ES-I3 (cell line): ENCODE measurements at regions not wholly inside any gene's neighbourhood (a gene's known extent, or its start where the extent isn't known, plus 50 kb on each side); places are given as distances from the start of the nearest gene placed in this dataset.

ENCODE experiments used
- H3K36me3 ChIP-seq: 2 replicates; pipeline ENCODE4 v1.6.1; 2013; ENCODE audit warnings: mild to moderate bottlenecking, low read length, control low read depth, moderate library complexity; ENCODE audit not compliant: insufficient read depth
- H3K4me1 ChIP-seq: 2 replicates; pipeline ENCODE4 v1.6.1; 2013; ENCODE audit warnings: mild to moderate bottlenecking, control low read depth, low read length; ENCODE audit not compliant: insufficient read depth
- H3K9ac ChIP-seq: 2 replicates; pipeline ENCODE4 v1.6.1; 2013; ENCODE audit warnings: low read depth, mild to moderate bottlenecking, low read length, moderate library complexity
- H3K9me3 ChIP-seq: 2 replicates; pipeline ENCODE4 v1.6.1; 2013; ENCODE audit warnings: mild to moderate bottlenecking, low read length, moderate library complexity; ENCODE audit not compliant: control insufficient read depth, insufficient read depth

DNA sequence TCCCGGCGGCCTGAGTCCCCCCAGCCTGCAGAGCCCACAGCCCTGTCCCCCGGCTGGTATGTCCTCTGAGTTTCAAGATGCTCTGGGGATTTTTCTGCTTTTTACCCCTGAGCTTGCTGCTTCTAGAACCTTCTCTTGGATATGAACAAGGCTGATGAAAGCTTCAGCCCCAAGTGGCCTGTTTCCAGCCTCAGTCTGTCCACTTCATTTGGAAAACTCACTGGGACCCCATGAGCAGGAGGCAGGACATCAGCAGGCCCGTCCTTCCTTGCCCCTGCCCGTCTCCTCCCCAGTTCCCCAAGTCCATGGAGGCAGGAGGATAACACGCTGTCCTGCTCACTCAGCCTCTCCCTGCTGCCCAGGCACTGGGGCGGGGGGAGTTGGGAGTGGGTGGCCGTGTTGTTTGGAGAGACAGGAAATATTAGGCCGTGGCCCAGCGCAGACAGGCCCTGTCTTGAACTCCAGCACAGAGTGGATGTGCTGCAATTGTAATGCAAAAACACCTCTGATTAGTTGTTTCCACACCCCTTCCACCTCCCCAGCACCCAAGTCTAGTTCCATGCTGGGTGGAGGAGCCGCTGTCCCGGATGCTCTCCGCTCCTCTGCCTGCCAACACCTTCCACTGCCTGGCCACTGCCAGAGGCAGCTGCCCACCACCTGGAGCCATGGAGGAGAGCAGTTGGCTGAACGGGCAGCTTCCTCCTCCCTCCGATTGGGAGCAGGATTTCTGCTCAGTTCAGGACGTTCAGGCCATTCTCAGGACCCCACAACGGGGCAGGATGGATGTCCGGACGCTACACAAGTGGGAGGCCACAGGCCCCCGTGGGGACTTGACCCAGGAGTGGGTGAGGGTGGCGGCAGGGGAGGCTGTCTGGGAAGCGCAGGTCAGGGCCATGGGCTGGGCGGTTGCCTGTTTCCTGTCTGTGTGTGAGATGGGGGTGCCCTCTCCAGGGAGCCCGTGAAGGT, 216.9 kb upstream of the GSE1 start:
- H3K4me1 ChIP-seq: peaks cover 24% of the 10 kb centered on the region
- no peaks in the 10 kb centered on the region for H3K9me3 ChIP-seq
- no peaks in the 10 kb centered on the region for H3K36me3 ChIP-seq
- no peak overlapping the region for H3K9ac ChIP-seq

DNA sequence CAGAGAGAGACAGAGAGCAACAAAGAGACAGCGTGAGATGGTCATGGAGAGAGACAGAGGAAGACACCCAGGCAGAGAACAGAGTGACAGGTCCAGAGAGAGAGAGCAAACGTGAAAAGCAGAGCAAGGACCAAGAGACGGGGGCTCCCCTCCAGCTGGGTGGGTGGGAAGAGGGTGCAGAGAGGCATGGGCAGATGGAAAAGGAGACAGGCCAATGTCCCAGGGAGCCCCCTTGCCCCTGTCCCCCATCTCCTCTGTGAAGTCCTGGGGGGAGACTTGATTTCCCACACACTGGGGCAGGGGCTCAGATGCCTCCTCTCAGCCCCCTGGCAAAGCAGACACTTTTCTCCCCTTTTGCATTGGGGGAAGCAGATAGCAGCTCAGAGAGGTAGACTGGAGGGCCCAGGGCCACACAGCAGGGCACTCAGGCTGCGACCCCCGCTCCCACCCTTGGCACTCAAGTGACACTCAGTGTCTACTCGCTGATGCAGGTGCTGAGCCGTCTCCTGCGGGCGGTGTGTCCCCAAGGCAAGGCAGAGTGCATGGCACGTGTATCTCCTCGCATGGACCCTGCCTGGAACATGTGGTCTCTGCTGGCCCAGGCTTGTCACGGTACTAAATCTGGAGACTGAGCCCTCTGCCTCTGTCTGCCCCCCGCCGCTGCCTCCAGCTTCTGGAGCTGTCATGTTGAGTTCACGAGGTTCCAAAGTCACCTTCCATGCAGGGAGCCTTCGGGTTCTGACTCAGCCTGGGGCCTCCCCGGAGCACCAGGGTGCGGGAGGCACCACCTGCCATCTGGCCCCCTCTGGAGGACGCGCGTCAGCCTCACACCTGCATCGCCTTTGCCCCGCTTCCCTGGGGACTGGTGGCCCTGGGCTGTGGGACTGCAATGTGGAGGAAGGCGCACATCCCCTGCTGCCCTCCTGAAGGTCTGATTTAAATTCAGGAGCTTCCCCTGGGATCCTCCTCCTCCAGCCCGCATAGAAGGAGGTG, 215.9 kb upstream of the GSE1 start:
- Histone ChIP-seq H3K4me1 (peaks cover 24% of the 10 kb centered on the region), H3K9ac (no peak overlapping the region), H3K36me3 (no peaks in the 10 kb centered on the region), H3K9me3 (no peaks in the 10 kb centered on the region)

DNA sequence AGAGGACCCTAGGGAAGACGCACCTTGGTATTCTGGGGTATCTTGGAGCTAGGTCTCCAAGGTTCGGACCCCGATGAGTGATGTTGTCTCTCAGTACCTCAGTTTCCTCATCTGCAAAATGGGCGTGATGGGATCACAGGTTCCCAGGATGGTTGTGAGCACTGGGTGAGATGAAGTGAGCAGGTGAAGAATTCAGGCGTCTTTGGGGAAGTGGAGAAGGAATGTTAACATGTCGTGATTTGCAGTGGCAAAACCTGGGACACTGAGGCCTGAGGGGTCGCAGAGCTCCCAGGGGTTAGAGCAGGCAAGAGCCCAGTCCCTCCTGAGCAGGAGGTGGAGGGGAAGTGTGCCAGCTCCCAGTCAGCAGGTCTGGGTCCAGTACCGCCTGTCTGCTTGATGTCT, 215.1 kb upstream of the GSE1 start:
- H3K4me1 ChIP-seq: peaks cover 30% of the 10 kb centered on the region
- no peaks in the 10 kb centered on the region for H3K36me3 ChIP-seq
- H3K9me3 ChIP-seq: no peaks in the 10 kb centered on the region
- no peak overlapping the region for H3K9ac ChIP-seq

DNA sequence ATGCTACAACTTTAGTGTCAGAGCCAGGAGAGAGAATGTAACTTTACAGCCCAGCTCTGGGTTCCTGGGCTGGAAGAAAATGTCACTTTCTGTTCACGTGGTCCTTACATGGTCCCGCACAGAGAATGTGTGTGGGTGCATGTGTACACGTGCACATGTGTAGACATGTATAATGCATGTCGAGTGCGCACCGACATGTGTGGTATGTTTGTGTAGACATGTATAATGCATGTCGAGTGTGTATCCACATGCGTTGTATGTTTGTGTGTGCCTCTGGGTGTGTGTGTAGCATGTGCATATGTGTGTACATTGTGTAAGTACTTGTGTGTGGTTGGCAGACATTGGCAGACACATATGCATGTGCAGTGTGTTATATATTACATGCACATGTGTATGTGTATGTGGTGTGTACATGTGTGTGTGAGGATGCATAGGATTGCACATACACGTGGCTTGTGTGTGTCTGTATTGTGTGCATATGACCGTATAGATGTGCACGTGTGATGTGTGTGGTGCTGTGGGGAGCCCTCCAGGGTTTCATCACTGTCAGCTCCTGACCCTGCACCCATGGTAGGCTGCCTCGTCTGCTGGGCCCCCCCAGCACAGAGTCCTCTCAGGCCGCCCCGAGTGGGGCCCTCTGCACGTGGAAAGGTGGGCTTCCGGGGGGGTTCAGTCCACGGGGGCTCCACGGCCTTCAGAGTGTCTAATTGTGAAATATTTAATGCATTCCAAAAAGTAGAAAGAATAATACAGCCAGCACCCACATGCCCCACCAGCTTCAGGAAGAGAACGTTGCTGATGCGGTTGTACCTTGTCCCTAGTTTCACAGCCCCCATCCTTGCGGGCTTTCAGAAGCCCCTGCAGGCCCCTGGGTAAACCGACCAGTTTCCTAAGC, 214.2 kb upstream of the GSE1 start:
- Histone ChIP-seq H3K9ac (no peak overlapping the region), H3K9me3 (no peaks in the 10 kb centered on the region), H3K36me3 (no peaks in the 10 kb centered on the region), H3K4me1 (peaks cover 33% of the 10 kb centered on the region)

DNA sequence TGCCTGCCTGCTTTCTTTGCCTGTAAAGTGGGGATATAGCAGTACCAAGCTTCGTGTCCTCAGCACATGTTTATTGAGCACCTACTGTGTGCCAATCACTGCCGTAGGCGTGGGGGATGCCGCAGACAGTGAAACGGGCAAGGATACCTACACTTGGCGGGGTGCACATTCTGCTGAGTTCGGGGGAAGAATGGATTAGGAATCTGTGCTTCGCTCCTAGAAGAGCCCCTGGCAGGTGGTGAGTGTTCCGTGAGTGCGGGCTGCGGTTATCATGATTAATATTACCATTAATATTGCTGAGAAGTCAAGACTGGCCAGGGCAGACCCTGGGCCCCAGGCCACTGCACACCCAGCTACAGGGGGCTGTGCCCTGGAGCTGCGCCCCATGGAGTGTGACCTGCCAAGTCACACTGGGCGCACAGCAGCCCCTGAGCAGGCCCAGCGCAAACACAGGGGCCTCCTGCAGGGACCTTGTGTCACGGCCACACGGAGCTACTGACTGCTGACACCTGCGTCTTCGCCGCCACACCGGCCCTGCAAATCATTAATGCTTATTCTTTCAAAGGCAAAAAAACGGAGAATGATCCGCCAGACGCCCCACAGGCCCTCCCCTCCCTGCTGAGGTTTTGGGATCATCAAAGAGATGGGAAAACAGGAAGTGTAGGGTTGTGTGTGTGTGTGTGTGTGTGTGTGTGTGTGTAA, 213.4 kb upstream of the GSE1 start:
- Histone ChIP-seq H3K4me1 (peaks cover 33% of the 10 kb centered on the region), H3K9ac (no peak overlapping the region)

DNA sequence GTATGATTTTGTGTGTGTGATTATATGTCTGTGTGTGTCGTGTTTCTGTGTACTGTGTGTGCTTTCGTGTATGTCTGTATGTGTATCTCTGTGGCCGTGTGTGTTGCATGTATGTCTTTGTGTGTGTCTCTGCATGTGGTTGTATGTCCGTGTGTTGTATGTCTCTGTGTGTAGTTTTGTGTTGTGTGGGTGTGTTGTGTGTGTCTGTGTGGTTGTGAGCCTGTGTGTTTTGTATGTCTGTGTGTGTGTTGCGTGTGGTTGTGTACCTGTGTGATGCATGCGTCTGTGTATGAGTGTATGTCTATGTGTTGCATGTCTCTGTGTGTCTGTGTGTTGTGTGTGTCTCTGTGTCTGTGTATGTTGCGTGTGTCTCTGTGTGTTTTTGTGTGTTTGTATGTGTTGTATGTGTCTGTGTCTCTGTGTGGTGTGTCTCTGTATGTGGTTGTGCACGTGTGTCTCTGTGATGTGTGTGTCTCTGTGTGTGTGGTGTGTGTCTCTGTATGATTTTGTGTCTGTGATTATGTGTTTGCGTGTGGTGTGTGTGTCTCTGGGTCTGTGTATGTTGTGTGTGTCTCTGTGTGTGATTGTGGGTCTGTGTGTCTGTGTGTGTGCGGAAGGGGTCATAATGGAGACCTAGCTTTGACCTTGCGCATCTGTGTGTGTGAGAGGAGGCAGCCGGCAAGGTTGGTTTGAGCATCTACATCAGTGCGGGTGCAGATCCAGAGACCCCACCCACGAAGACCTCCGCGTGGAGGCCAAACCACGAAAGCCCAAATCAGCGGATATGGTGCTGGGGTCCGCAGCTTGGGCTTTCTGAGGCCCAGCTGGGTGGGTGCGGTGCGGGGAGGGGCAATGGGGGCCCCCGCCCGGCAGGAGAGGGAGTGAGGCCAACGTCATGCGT, 212.6 kb upstream of the GSE1 start:
- Histone ChIP-seq H3K4me1 (peaks cover 27% of the 10 kb centered on the region), H3K36me3 (no peaks in the 10 kb centered on the region), H3K9ac (no peak overlapping the region), H3K9me3 (no peaks in the 10 kb centered on the region)

More for the DNA sequence above, 213.4 kb upstream of the GSE1 start:
- no peaks in the 10 kb centered on the region for H3K36me3 ChIP-seq
- no peaks in the 10 kb centered on the region for H3K9me3 ChIP-seq

DNA sequence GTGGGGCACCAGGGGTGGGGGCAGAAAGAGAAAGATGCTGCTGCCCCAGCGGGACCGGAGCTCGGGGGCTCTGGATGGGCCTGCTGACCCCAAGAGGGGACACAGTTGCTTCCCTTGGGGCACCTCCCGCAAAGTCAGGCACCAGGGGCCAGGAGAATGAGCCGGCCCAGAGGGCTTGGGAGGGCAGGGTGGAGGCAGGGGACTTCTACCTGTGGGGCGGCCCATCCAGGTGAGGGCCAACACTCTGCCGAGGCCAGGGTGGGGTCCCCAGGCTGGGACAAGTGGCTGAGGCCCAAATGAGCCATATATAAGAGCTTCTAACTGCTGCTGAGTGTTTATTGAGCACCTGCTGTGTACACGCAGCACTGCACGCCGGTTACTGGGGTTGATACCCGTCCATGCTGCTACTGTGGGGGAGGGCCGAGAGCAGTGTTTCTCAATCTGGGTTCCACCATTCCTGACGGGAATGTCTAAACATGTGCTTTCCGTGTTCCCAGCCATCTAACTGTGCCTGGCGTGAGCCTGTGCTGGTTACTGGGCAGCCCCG, 211.7 kb upstream of the GSE1 start:
- H3K9ac ChIP-seq: no peak overlapping the region
- H3K9me3 ChIP-seq: no peaks in the 10 kb centered on the region
- no peaks in the 10 kb centered on the region for H3K36me3 ChIP-seq
- H3K4me1 ChIP-seq: peaks cover 19% of the 10 kb centered on the region

DNA sequence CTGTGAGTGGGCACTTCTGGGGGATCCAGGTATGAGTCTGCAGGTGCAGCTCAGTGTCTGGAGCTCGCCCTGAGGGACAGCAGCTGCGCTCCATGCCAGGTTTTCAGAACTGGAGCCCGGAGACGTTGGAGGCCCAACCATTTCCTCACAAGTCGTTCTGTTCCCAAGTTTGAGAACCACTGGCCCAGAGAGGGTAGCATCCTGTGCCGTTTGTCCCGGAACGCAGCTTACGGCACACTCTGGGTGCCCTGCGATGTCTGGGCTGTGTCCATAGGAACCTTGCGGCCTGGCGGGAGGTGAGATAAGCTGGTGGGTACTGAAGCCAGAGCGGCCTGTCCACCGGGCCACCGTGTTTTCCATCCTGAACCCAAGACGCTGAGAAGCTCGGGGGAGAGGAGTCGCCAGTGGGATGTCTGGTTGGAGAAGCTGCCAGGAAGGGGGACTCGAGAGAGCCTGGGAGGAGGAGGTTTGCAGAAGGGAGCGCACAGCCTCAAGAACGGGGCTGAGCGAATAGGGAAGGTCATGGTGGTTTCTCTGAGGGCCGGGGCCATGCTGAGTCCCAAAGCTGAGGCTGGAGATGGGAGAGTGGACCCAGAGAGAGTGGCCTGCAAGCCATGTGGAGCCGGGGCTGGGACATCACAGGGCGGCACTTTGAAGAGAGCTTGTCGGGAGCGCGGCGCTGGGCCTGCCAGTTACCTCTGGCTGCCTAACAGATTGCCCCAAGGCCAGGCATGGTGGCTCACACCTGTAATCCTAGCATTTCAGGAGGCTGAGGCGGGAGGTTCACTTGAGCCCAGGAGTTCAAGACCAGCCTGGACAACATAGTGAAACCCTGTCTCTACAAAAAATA, 211.0 kb upstream of the GSE1 start:
- Histone ChIP-seq H3K4me1 (peaks cover 12% of the 10 kb centered on the region; the same call in 1 of the 2 replicates), H3K9me3 (no peaks in the 10 kb centered on the region), H3K9ac (no peak overlapping the region), H3K36me3 (no peaks in the 10 kb centered on the region)

DNA sequence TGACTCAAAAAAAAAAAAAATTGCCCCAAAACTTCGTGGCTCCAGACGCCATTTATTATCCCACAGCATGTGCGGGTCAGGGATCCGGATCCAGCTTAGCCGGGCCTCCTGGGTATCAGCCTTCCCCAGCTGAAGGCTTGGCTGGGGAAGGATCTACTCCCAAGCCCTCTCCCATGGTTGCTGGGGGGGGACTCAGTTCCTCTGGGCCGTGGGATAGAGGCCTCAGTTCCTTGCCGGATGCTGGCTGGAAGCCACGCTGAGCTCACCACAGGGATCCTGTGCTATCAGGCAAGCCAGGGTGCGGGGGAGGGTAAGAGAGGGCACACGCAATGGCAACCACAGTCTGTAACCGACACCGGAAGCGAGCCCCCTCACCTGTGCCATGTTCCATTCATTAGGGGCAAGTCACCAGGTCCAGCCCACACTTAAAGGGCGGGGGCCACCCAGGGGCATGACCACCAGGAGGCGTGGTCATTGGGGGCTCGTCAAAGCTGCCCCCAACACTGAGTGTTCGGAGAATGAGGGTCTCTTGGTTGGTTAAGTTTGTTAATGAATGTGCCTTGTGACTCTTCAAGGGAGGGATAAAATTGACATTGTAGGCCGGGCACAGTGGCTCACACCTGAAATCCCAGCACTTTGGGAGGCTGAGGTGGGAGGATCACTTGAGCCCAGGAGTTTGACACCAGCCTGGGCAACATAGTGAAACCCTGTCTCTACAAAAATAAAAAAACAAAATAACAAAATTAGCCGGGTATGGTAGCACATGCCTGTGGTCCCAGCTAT, 210.0 kb upstream of the GSE1 start:
- H3K9me3 ChIP-seq: no peaks in the 10 kb centered on the region
- peaks cover 9% of the 10 kb centered on the region; the same call in 1 of the 2 replicates for H3K4me1 ChIP-seq
- no peak overlapping the region for H3K9ac ChIP-seq
- no peaks in the 10 kb centered on the region for H3K36me3 ChIP-seq

DNA sequence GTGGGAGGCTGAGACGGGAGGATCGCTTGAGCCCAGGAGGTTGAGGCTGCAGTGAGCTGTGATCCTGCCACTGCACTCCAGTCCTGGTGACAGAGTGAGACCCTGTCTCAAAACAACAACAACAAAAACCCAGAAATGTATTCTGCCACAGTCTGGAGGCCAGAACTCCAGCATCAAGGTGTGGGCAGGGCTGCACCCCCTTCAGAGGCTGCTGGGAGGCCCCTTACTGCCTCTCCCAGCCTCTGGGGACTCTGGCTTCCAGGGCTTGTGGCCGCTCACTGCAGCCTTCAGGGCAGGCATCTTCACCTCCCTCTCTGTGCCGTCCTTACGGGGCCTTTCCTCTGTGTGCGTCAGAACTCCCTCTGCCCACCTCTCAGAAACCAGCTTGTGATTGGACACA, 209.4 kb upstream of the GSE1 start:
- no peaks in the 10 kb centered on the region for H3K9me3 ChIP-seq
- no peaks in the 10 kb centered on the region for H3K36me3 ChIP-seq
- no peak overlapping the region for H3K9ac ChIP-seq
- peaks cover 9% of the 10 kb centered on the region; the same call in 1 of the 2 replicates for H3K4me1 ChIP-seq

DNA sequence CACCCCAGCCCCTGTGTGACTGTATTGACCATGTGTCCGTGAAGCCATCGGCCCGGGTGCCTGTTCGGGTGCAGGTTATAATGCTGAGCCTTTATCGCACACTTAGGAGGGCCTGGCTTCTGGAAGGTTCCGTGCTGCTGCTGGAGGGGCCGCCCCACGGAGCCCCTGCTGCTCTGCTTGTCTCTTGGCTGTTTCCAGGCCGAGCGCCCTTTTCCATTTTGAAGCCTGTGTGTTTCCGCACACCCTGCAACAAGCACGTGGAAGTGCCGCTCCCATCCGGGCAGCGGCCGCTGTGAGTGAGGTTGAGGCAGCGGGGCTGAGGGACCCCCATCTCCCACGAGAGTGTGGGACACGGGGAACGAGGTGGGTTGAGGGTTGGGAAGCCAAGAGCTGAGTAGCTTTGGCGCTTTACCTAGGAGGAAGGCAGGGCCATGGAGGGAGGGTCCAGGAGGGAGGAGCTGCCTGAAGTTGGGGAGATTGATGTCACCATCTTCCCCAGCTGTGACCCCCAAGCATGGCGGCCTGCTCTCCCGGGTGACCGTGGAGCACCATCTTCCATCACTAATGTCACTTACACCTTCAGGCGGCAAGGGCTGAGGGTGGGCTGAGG, 200.1 kb upstream of the GSE1 start:
- Histone ChIP-seq H3K4me1 (no peaks in the 10 kb centered on the region), H3K36me3 (no peaks in the 10 kb centered on the region), H3K9me3 (no peaks in the 10 kb centered on the region), H3K9ac (no peak overlapping the region)
